Transverse colon (tissue), 4 donors: ENCODE measurements at regions not wholly inside any gene's neighbourhood (a gene's known extent, or its start where the extent isn't known, plus 50 kb on each side); places are given as distances from the start of the nearest gene placed in this dataset.

Source experiments
- DNase-seq: peaks from one replicate; pipeline ENCODE4 v3.0.0-alpha.2; 2019
- H3K27ac ChIP-seq, 4 donors: fragments of 200-600 bp; sonication (generic); 2 replicates each; pipeline ENCODE4 v1.5.1; 2016 to 2018; ENCODE audit warnings: inconsistent platforms in 4 of 4
- H3K27me3 ChIP-seq: fragments of 200-600 bp; sonication (generic); 2 replicates; pipeline ENCODE4 v1.5.1; 2017; ENCODE audit warnings: inconsistent platforms
- H3K36me3 ChIP-seq, 4 donors: fragments of 200-600 bp; sonication (generic); 2 replicates each; pipeline ENCODE4 v1.5.1; 2017 to 2019; ENCODE audit warnings: inconsistent platforms in 4 of 4
- H3K4me1 ChIP-seq, 4 donors: fragments of 200-600 bp; sonication (generic); 2 replicates each; pipeline ENCODE4 v1.5.1; 2017 to 2020; ENCODE audit warnings: inconsistent platforms in 4 of 4
- H3K4me3 ChIP-seq, 4 donors: fragments of 200-600 bp; sonication (generic); 1 replicate in 1 of 4; 2 replicates in 3 of 4; pipeline versions ENCODE4 v1.5.1 to v1.6.1; 2017 to 2019; ENCODE audit warnings: inconsistent platforms in 4 of 4
- H3K9me3 ChIP-seq, 2 donors: fragments of 200-600 bp; sonication (generic); 2 replicates each; pipeline ENCODE4 v1.5.1; 2017 to 2019; ENCODE audit warnings: inconsistent platforms in 2 of 2
- CTCF ChIP-seq, 5 experiments: fragments of 200-600 bp in 3 of 5; fragments of 450-650 bp in 2 of 5; sonication (generic) in 3 of 5; IDR thresholded peaks; 1 replicate in 2 of 5; 2 replicates in 3 of 5; pipeline ENCODE4 v1.5.1; 2016 to 2017; ENCODE audit warnings: antibody characterized with exemption in 5 of 5, inconsistent platforms in 3 of 5, mild to moderate bottlenecking in 2 of 5, moderate library complexity in 1 of 5
- EP300 ChIP-seq: sonication (generic); formaldehyde crosslinking; IDR thresholded peaks from one replicate; pipeline ENCODE4 v1.6.1; 2017; ENCODE audit warnings: antibody characterized with exemption, low read depth
- POLR2A ChIP-seq: fragments of 450-650 bp; IDR thresholded peaks from one replicate; pipeline ENCODE4 v1.6.1; 2016; ENCODE audit warnings: antibody characterized with exemption, mild to moderate bottlenecking, moderate library complexity
- POLR2AphosphoS5 ChIP-seq, 3 donors: sonication (generic); formaldehyde crosslinking; IDR thresholded peaks; one replicate each; pipeline ENCODE4 v1.6.1; 2016; ENCODE audit warnings: antibody characterized with exemption in 3 of 3
- WGBS, 2 donors: methylation state at CpG; one replicate each; pipeline ENCODE4 v1.1.5; 2018; ENCODE audit warnings: low coverage in 1 of 2; 5-methylcytosine and 5-hydroxymethylcytosine counted together
- in situ Hi-C, 4 donors: fragments of 200-750 bp; cut with MboI; loops; one replicate each; pipeline versions ENCODE4 v1.15.0 to v1.15.1; 2017; ENCODE audit warnings: low sequenced_read_pairs in 3 of 4, low pct_ligation_motif_present in 1 of 4, low pct_unique_long_range_greater_than_20kb in 1 of 4
- intact Hi-C: fragments of 100-400 bp; cut with DNase I; formaldehyde crosslinking; loops from one replicate; pipeline ENCODE4 v1.15.1; 2023; ENCODE audit warnings: low total_unique reads

GRCh38 chr13:111627596-111627995, 307.2 kb downstream of the TEX29 start:
- intact Hi-C loops (no loop called here), in situ Hi-C loops (no loop called here)
- Histone ChIP-seq H3K9me3 (no peaks in the 10 kb centered on the region), H3K36me3 (no peaks in the 10 kb centered on the region), H3K27me3 (no peaks in the 10 kb centered on the region), H3K27ac (no peak overlapping the region), H3K4me3 (no peak overlapping the region), H3K4me1 (no peaks in the 10 kb centered on the region)
- 79 to 100% methylated on average over 1 to 13 of the region's 13 CpGs for WGBS, 2 donors
- DNase-seq = no peak
- TF ChIP-seq CTCF (IDR thresholded peaks at IDR 0.05) (no peak), POLR2A (no peak), EP300 (no peak)

GRCh38 chr13:111629016-111629415, 308.6 kb downstream of the TEX29 start:
- Histone ChIP-seq H3K4me1 (no peaks in the 10 kb centered on the region), H3K27me3 (no peaks in the 10 kb centered on the region), H3K4me3 (no peak overlapping the region), H3K9me3 (no peaks in the 10 kb centered on the region), H3K27ac (no peak overlapping the region), H3K36me3 (no peaks in the 10 kb centered on the region)
- TF ChIP-seq POLR2A = no peak
- TF ChIP-seq POLR2AphosphoS5 (IDR thresholded peaks at IDR 0.05) = no peak
- no peak for TF ChIP-seq EP300
- no peak for TF ChIP-seq CTCF (IDR thresholded peaks at IDR 0.05)
- in situ Hi-C loops = no loop called here
- DNase-seq = no peak
- 68% methylated on average over 11 of the region's 11 CpGs; no CpG with 5 or more reads in 1 of the 2 donors for WGBS, 2 donors
- intact Hi-C loops = no loop called here

GRCh38 chr13:111629457-111629856, 309.0 kb downstream of the TEX29 start:
- H3K9me3 ChIP-seq = no peaks in the 10 kb centered on the region
- no peak overlapping the region for H3K27ac ChIP-seq
- no peak for TF ChIP-seq EP300
- no peak for TF ChIP-seq POLR2A
- TF ChIP-seq CTCF (IDR thresholded peaks at IDR 0.05) = no peak
- TF ChIP-seq POLR2AphosphoS5 (IDR thresholded peaks at IDR 0.05) = no peak
- in situ Hi-C loops (no loop called here), intact Hi-C loops (no loop called here)
- H3K4me1 ChIP-seq = no peaks in the 10 kb centered on the region
- no peaks in the 10 kb centered on the region for H3K27me3 ChIP-seq
- H3K4me3 ChIP-seq = no peak overlapping the region
- DNase-seq = no peak
- WGBS, 2 donors = 60 to 80% methylated on average over 3 to 15 of the region's 15 CpGs
- H3K36me3 ChIP-seq = no peaks in the 10 kb centered on the region

- WGBS, 2 donors = 78 to 80% methylated on average over 10 to 14 of the region's 14 CpGs
- H3K27ac ChIP-seq = no peak overlapping the region
- in situ Hi-C loops (no loop called here), intact Hi-C loops (no loop called here)
- TF ChIP-seq POLR2A = no peak
- TF ChIP-seq POLR2AphosphoS5 (IDR thresholded peaks at IDR 0.05) = no peak
- no peak for TF ChIP-seq CTCF (IDR thresholded peaks at IDR 0.05)
- no peak for TF ChIP-seq EP300
- H3K36me3 ChIP-seq = no peaks in the 10 kb centered on the region
- H3K4me3 ChIP-seq = no peak overlapping the region
- H3K4me1 ChIP-seq = no peaks in the 10 kb centered on the region
- no peaks in the 10 kb centered on the region for H3K27me3 ChIP-seq
- H3K9me3 ChIP-seq = no peaks in the 10 kb centered on the region
- no peak for DNase-seq
These were observed 309.5 kb downstream of the TEX29 start for GRCh38 chr13:111629926-111630325.
